Bronchial epithelial cell (primary cell): ENCODE measurements at regions not wholly inside any gene's neighbourhood (a gene's known extent, or its start where the extent isn't known, plus 50 kb on each side); places are given as distances from the start of the nearest gene placed in this dataset.

ENCODE experiments used
- DNase-seq: peaks from one replicate; pipeline ENCODE4 v3.0.0-alpha.2; 2010; ENCODE audit warnings: low read depth
- FAIRE-seq: peaks from 2 replicates; lab custom pipeline; 2011; peaks lifted over from hg19 to GRCh38; lab: Jason Lieb, UNC
- H3K27me3 ChIP-seq: 2 replicates; pipeline ENCODE4 v1.5.1; 2011; ENCODE audit warnings: low read length; ENCODE audit not compliant: control insufficient read depth, insufficient read depth
- H3K36me3 ChIP-seq: 2 replicates; pipeline ENCODE4 v1.5.1; 2011; ENCODE audit warnings: low read length; ENCODE audit not compliant: control insufficient read depth, insufficient read depth
- H3K4me3 ChIP-seq: 2 replicates; pipeline ENCODE4 v1.5.1; 2011; ENCODE audit warnings: mild to moderate bottlenecking, low read depth, low read length, control low read depth
- CTCF ChIP-seq: IDR thresholded peaks from 2 replicates; pipeline ENCODE4 v1.5.1; 2011; ENCODE audit warnings: mild to moderate bottlenecking, moderate library complexity, low read length, control low read depth, inconsistent platforms; ENCODE audit not compliant: insufficient read depth, severe bottlenecking

GRCh38 chr18:30175621-30176225 lies 866.8 kb downstream of the DSC3 start:
- no peaks in the 10 kb centered on the region for H3K27me3 ChIP-seq
- no peaks in the 10 kb centered on the region for H3K36me3 ChIP-seq
- DNase-seq (no peak), FAIRE-seq (no peak)
- no peak for TF ChIP-seq CTCF
- no peak overlapping the region for H3K4me3 ChIP-seq

DNA sequence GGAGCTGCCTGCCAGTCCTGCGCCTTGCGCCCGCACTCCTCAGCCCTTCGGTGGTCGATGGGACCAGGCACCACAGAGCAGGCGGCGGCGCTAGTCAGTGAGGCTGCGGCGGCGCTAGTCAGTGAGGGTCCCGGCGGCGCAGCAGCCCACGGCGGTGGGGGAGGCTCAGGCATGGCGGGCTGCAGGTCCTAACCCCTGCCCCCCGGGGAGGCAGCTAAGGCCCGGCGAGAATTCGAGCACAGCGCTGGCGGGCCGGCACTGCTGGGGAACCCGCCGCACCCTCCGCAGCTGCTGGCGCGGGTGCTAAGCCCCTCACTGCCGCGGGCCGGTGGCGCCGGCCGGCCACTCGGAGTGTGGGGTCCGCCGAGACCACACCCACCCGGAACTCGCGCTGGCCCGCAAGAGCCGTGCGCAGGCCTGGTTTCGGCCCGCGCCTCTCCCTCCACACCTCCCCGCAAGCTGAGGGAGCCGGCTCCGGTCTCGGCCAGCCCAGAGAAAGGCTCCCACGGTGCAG lies 867.4 kb downstream of the DSC3 start:
- Histone ChIP-seq H3K36me3 (no peaks in the 10 kb centered on the region), H3K4me3 (no peak overlapping the region), H3K27me3 (no peaks in the 10 kb centered on the region)
- no peak for TF ChIP-seq CTCF
- no peak for FAIRE-seq
- no peak for DNase-seq

DNA sequence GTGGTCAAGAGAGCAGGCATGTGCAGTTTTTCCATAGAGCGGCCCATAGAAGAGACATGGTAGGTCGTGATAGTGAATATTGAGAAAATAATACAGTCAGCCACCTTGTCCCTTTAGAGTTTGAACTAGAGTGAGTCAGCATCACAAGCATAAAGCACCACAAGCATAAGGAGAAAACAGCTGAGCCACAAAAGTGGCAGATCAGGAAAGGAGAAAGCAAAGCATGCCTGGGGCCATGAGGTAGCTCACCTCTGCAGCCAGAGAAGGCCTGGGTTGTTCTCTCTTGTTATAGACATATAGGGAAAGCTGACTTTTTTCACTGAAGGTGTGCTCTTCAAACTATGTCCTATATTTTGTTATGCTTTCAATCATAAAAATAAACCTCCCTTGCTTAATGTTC lies 879.0 kb downstream of the DSC3 start:
- H3K36me3 ChIP-seq = no peaks in the 10 kb centered on the region
- no peaks in the 10 kb centered on the region for H3K27me3 ChIP-seq
- DNase-seq (peak; percentile 9), FAIRE-seq (no peak)
- H3K4me3 ChIP-seq = no peak overlapping the region
- TF ChIP-seq CTCF = no peak

- H3K4me3 ChIP-seq = no peak overlapping the region
- no peak for DNase-seq
- FAIRE-seq = no peak
- no peak for TF ChIP-seq CTCF
- no peaks in the 10 kb centered on the region for H3K27me3 ChIP-seq
- no peaks in the 10 kb centered on the region for H3K36me3 ChIP-seq
Measured at GRCh38 chr18:30160124-30160523, 882.4 kb downstream of the DSC3 start.

GRCh38 chr18:30150586-30151250 lies 891.8 kb downstream of the DSC3 start:
- Histone ChIP-seq H3K27me3 (no peaks in the 10 kb centered on the region), H3K36me3 (no peaks in the 10 kb centered on the region), H3K4me3 (no peak overlapping the region)
- FAIRE-seq (no peak), DNase-seq (no peak)
- TF ChIP-seq CTCF = no peak

- H3K4me3 ChIP-seq = no peak overlapping the region
- no peak for TF ChIP-seq CTCF
- FAIRE-seq (no peak), DNase-seq (no peak)
- H3K27me3 ChIP-seq = no peaks in the 10 kb centered on the region
- H3K36me3 ChIP-seq = no peaks in the 10 kb centered on the region
Measured at GRCh38 chr18:30149585-30149984, 893.0 kb downstream of the DSC3 start.
